ENCODE measurements at regions not wholly inside any gene's neighbourhood (a gene's known extent, or its start where the extent isn't known, plus 50 kb on each side); places are given as distances from the start of the nearest gene placed in this dataset.

DNA sequence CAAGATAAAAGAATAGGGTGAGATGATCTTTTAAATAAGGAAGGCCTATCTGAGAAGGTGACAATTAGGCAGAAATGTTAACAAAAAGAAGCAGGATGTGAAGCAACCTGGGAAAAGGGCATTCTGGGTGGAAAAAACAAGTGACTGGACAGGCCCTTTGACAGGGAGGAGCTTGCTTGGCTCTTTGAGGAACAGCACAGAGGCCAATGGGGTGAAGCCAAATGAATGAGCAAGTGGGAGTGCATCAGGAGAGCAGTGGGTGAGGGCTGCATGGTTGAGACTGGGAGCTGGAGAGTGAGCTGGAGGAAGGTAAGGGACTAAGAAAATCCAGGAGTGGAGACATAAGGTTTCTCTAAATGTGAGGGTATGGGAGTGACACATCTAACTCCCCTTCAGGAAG is 126.9 kb downstream of the TDRD15 start:
- TF ChIP-seq, protein P1, sequence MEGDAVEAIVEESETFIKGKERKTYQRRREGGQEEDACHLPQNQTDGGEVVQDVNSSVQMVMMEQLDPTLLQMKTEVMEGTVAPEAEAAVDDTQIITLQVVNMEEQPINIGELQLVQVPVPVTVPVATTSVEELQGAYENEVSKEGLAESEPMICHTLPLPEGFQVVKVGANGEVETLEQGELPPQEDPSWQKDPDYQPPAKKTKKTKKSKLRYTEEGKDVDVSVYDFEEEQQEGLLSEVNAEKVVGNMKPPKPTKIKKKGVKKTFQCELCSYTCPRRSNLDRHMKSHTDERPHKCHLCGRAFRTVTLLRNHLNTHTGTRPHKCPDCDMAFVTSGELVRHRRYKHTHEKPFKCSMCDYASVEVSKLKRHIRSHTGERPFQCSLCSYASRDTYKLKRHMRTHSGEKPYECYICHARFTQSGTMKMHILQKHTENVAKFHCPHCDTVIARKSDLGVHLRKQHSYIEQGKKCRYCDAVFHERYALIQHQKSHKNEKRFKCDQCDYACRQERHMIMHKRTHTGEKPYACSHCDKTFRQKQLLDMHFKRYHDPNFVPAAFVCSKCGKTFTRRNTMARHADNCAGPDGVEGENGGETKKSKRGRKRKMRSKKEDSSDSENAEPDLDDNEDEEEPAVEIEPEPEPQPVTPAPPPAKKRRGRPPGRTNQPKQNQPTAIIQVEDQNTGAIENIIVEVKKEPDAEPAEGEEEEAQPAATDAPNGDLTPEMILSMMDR (IDR thresholded peaks at IDR 0.05 in 2 of 3, conservative IDR thresholded peaks at IDR 0.05 in 1 of 3; ENCODE audit: borderline replicate concordance in 1 of 3, insufficient read depth in 1 of 3, low read depth in 2 of 3, low read length in 2 of 3), result no peak
- TF ChIP-seq, protein P2, sequence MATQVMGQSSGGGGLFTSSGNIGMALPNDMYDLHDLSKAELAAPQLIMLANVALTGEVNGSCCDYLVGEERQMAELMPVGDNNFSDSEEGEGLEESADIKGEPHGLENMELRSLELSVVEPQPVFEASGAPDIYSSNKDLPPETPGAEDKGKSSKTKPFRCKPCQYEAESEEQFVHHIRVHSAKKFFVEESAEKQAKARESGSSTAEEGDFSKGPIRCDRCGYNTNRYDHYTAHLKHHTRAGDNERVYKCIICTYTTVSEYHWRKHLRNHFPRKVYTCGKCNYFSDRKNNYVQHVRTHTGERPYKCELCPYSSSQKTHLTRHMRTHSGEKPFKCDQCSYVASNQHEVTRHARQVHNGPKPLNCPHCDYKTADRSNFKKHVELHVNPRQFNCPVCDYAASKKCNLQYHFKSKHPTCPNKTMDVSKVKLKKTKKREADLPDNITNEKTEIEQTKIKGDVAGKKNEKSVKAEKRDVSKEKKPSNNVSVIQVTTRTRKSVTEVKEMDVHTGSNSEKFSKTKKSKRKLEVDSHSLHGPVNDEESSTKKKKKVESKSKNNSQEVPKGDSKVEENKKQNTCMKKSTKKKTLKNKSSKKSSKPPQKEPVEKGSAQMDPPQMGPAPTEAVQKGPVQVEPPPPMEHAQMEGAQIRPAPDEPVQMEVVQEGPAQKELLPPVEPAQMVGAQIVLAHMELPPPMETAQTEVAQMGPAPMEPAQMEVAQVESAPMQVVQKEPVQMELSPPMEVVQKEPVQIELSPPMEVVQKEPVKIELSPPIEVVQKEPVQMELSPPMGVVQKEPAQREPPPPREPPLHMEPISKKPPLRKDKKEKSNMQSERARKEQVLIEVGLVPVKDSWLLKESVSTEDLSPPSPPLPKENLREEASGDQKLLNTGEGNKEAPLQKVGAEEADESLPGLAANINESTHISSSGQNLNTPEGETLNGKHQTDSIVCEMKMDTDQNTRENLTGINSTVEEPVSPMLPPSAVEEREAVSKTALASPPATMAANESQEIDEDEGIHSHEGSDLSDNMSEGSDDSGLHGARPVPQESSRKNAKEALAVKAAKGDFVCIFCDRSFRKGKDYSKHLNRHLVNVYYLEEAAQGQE (IDR thresholded peaks at IDR 0.05; ENCODE audit: low read depth), result no peak
- TF ChIP-seq EZH2 (IDR thresholded peaks at IDR 0.05) (no peak), SP1 (IDR thresholded peaks at IDR 0.05; ENCODE audit: low read depth) (no peak)
